GM12865 (cell line): ENCODE measurements at regions not wholly inside any gene's neighbourhood (a gene's known extent, or its start where the extent isn't known, plus 50 kb on each side); places are given as distances from the start of the nearest gene placed in this dataset.

Experiments used
- DNase-seq: peaks from one replicate; pipeline ENCODE4 v3.0.0; 2010; ENCODE audit warnings: low read depth
- H3K4me3 ChIP-seq: 2 replicates; pipeline ENCODE4 v1.5.1; 2011; ENCODE audit warnings: mild to moderate bottlenecking, low read depth, low read length, control low read depth
- CTCF ChIP-seq: IDR thresholded peaks from 2 replicates; pipeline ENCODE4 v1.5.1; 2011; ENCODE audit warnings: low read length, control low read depth, low read depth, inconsistent platforms; ENCODE audit not compliant: insufficient read depth; ENCODE audit errors: missing control alignments

DNA sequence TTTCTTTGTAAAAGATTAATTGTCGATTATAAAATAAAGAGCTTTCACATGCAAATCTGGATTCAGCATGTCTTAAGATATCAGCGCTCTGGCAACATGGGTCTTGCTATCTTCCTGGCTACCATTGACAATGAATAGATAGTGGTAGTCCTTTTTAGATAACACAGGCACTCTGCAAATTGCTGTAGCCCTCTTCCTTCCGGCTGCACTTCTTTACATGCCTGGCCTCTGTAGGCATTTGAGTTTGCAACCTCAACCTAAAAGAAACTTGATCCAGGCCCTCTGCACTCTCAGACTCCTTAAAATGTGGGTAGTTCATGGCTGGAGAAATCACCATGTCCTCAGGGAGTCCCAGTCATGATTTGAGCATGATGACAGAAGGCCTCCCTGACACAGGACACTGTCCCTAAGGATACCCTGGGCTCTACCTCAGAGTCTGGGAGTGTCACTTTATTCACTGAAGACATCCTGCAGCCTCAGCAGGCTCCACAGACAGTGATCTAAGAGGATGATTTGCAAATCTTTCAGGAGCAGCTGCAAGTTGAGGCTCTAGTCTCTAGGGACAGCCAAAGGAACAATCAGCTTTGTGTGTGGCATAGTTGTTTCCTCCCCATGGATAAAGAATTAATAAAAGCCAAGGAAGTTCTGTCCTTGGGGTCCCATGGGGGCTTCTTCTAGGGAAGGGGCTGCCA, 529.4 kb downstream of the RBFOX1 start:
- no peak overlapping the region for H3K4me3 ChIP-seq
- no peak for TF ChIP-seq CTCF
- no peak for DNase-seq

- DNase-seq, result no peak
- TF ChIP-seq CTCF, result no peak
- H3K4me3 ChIP-seq, result no peak overlapping the region
Observed at GRCh38 chr16:7853197-7853596, 520.6 kb downstream of the RBFOX1 start.

DNA sequence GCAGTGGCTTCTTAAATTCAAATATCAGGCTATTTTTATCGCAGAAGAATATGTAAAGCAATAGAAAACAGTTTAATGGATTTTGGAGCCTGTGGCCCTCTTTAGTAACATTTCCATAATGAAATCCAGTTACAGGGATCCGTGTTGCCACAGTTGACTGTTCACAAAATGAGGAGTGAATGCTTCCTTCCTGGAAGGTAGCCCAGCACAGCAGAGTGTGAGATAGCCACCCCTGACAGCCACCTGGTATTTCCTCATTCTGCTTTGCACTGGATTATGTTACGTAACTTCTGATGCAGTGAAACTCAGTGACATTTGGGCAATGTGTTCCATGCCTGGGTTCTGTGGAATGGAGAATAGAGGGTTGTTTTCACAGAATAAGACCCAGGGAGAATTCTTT, 517.2 kb downstream of the RBFOX1 start:
- no peak for TF ChIP-seq CTCF
- DNase-seq, result no peak
- H3K4me3 ChIP-seq, result no peak overlapping the region

DNA sequence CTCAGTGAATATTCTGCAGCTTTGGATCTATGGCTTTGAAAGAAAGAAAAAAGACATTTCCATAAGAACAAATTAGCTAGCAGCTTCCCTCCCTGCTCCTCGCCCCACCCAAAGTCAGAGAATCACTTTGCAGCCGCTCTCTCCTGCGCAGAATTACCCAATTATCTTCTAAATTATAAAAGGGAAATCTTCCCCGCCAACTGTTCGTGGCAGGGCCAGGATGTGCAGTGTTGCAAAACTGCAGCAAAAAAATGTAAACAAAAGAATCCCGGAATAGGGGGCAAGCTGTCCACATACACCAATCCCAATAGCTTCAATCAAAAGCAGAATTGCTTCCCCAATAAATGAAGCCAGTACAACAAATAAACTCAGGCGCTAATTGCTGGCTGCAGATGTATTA, 510.6 kb downstream of the RBFOX1 start:
- no peak for TF ChIP-seq CTCF
- H3K4me3 ChIP-seq, result no peak overlapping the region
- DNase-seq, result no peak

DNA sequence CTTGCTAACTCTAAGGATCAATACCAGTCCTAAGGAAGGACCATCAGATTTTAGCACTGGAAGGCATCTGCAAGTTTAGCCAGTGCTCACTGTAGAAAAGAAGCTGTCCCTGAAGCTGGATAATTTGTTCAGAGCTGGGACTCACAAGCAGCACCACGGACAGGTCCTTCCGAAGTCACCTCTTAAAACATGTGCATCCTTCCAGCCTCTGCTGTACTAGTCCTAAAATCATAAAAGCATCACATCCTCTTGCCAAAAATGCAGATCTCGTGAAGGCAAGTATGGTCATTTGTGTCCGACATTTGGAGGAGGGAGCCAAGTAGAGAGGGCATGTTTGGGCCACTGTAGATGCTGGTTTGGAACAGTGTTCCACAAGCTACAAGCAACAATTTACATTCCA, 506.9 kb downstream of the RBFOX1 start:
- TF ChIP-seq CTCF, result no peak
- H3K4me3 ChIP-seq, result no peak overlapping the region
- no peak for DNase-seq

- DNase-seq, result no peak
- no peak overlapping the region for H3K4me3 ChIP-seq
- TF ChIP-seq CTCF, result no peak
Observed at GRCh38 chr16:7834771-7835431, 502.3 kb downstream of the RBFOX1 start.

DNA sequence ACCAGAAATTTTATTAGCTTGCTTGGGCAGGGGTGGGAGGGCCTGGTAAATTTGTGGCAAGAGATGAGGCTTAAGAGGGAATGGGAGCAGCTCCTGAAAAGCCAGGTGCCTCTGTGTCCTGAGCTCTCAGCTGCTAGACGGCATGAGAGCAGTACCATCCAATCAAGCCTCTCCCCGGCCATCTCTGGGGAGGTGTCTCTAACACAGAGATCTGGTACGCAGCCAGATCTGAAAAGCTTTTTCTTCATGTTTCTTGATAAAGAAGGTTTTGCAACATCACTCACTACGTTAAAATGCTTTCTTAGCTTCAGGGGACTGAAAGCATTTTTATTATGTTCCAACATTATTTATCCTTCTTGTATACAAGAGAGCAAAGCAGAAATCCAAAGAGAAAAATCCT, 488.2 kb downstream of the RBFOX1 start:
- H3K4me3 ChIP-seq, result no peak overlapping the region

More for the DNA sequence above, 488.2 kb downstream of the RBFOX1 start:
- DNase-seq, result no peak
- no peak for TF ChIP-seq CTCF
